SK-N-SH (cell line): ENCODE measurements at regions not wholly inside any gene's neighbourhood (a gene's known extent, or its start where the extent isn't known, plus 50 kb on each side); places are given as distances from the start of the nearest gene placed in this dataset.

Source experiments
- CTCF ChIA-PET: fragments of 300-600, 350-600 bp; formaldehyde crosslinking; extraction: SDS; loops from one replicate; lab custom pipeline; 2021; lab: Yijun Ruan, JAX
- POLR2A ChIA-PET: fragments of 350-600 bp; sonication (Branson Sonifier 250); formaldehyde crosslinking; extraction: SDS; loops from one replicate; lab custom pipeline; 2020; ENCODE audit warnings: antibody characterized with exemption, inconsistent platforms; lab: Yijun Ruan, JAX
- DNase-seq: peaks from one replicate; pipeline ENCODE4 v3.0.0; 2012
- H2AFZ ChIP-seq: fragments of 200-600 bp; sonication (generic); 2 replicates; pipeline ENCODE4 v1.8.1; 2016; ENCODE audit warnings: antibody characterized with exemption, mild to moderate bottlenecking, low read depth
- H3F3A ChIP-seq: fragments of 200-600 bp; sonication (generic); replicated peaks from 2 replicates; pipeline ENCODE3; 2016; ENCODE audit warnings: antibody characterized with exemption, mild to moderate bottlenecking; ENCODE audit not compliant: insufficient read depth
- H3K27ac ChIP-seq, 2 experiments: fragments of 200-500 bp in 1 of 2; fragments of 200-600 bp in 1 of 2; sonication (Bioruptor generic) in 1 of 2; sonication (generic), shearing (Covaris generic) in 1 of 2; 2 replicates each; pipeline versions ENCODE4 v1.5.1 to v1.6.1; 2014 to 2016; ENCODE audit warnings: low read depth in 2 of 2, inconsistent platforms in 1 of 2, low read length in 1 of 2, mild to moderate bottlenecking in 1 of 2, mixed read lengths in 1 of 2
- H3K27me3 ChIP-seq: fragments of 200-600 bp; sonication (generic), shearing (Covaris generic); 2 replicates; pipeline ENCODE4 v1.6.1; 2016; ENCODE audit warnings: mixed run types; ENCODE audit not compliant: insufficient read depth
- H3K36me3 ChIP-seq, 2 experiments: fragments of 200-500 bp in 1 of 2; fragments of 200-600 bp in 1 of 2; sonication (Bioruptor generic) in 1 of 2; sonication (generic) in 1 of 2; replicated peaks in 1 of 2; 2 replicates each; pipeline versions ENCODE3 to v1.5.1; 2014 to 2016; ENCODE audit warnings: low read length in 1 of 2, mild to moderate bottlenecking in 1 of 2; ENCODE audit not compliant: insufficient read depth in 2 of 2, control insufficient read depth in 1 of 2
- H3K4me1 ChIP-seq, 2 experiments: fragments of 200-500 bp in 1 of 2; fragments of 200-600 bp in 1 of 2; sonication (Bioruptor generic) in 1 of 2; sonication (generic), shearing (Covaris generic) in 1 of 2; 2 replicates each; pipeline versions ENCODE4 v1.5.1 to v1.6.1; 2014 to 2016; ENCODE audit warnings: low read depth in 1 of 2, low read length in 1 of 2, mixed run types in 1 of 2; ENCODE audit not compliant: insufficient read depth in 2 of 2, control insufficient read depth in 1 of 2
- H3K4me2 ChIP-seq: fragments of 200-600 bp; sonication (generic), shearing (Covaris generic); 2 replicates; pipeline ENCODE4 v1.6.1; 2017; ENCODE audit warnings: mixed run types
- H3K4me3 ChIP-seq, 2 experiments: fragments of 200-500 bp in 1 of 2; fragments of 200-600 bp in 1 of 2; sonication (Bioruptor generic) in 1 of 2; sonication (generic), shearing (Covaris generic) in 1 of 2; 2 replicates each; pipeline versions ENCODE4 v1.5.1 to v1.8.1; 2014 to 2016; ENCODE audit warnings: low read depth in 2 of 2, inconsistent platforms in 1 of 2, low read length in 1 of 2, mild to moderate bottlenecking in 1 of 2, mixed read lengths in 1 of 2, moderate library complexity in 1 of 2
- H3K79me2 ChIP-seq: fragments of 200-600 bp; sonication (generic); 2 replicates; pipeline ENCODE4 v1.8.1; 2017; ENCODE audit warnings: mild to moderate bottlenecking; ENCODE audit not compliant: insufficient read depth
- H3K9ac ChIP-seq: fragments of 200-600 bp; sonication (generic); 2 replicates; pipeline ENCODE4 v1.6.1; 2017; ENCODE audit warnings: mixed run types
- H3K9me2 ChIP-seq: fragments of 200-600 bp; sonication (generic); 2 replicates; pipeline ENCODE4 v1.6.1; 2017; ENCODE audit warnings: mixed run types
- H3K9me3 ChIP-seq: fragments of 200-600 bp; sonication (generic); 2 replicates; pipeline ENCODE4 v1.6.1; 2017; ENCODE audit warnings: mixed run types, mild to moderate bottlenecking, moderate library complexity
- H4K20me1 ChIP-seq: fragments of 200-600 bp; sonication (generic); 2 replicates; pipeline ENCODE4 v1.6.1; 2017; ENCODE audit warnings: mild to moderate bottlenecking, mixed run types; ENCODE audit not compliant: insufficient read depth
- CHD2 ChIP-seq: fragments of 150-350 bp; IDR thresholded peaks from 2 replicates; pipeline ENCODE4 v1.6.1; 2018; ENCODE audit warnings: low read length; ENCODE audit not compliant: partially characterized antibody
- CTCF ChIP-seq: fragments of 200-600 bp; sonication (generic); IDR thresholded peaks from 2 replicates; pipeline ENCODE4 v1.6.1; 2017; ENCODE audit warnings: antibody characterized with exemption, mild to moderate bottlenecking, moderate library complexity
- EZH2phosphoT487 ChIP-seq: fragments of 200-600 bp; sonication (generic); IDR thresholded peaks from 2 replicates; pipeline ENCODE4 v1.6.1; 2017; ENCODE audit warnings: low read depth, mixed run types, mild to moderate bottlenecking, antibody characterized with exemption, moderate library complexity, borderline replicate concordance
- FOXJ3 ChIP-seq: sonication (generic); formaldehyde crosslinking; IDR thresholded peaks from 2 replicates; pipeline ENCODE4 v1.5.1; 2020; ENCODE audit warnings: mild to moderate bottlenecking, missing genetic modification reagents
- GABPA ChIP-seq: IDR thresholded peaks from 2 replicates; pipeline ENCODE4 v1.4.0; 2012; ENCODE audit warnings: low read depth, mild to moderate bottlenecking
- IRF3 ChIP-seq: fragments of 150-350 bp; IDR thresholded peaks from 2 replicates; pipeline ENCODE4 v1.6.1; 2016; ENCODE audit warnings: mild to moderate bottlenecking, low read depth, low read length
- JUND ChIP-seq: IDR thresholded peaks from 2 replicates; pipeline ENCODE4 v1.4.0; 2012
- MEF2A ChIP-seq: IDR thresholded peaks from 2 replicates; pipeline ENCODE4 v1.4.0; 2012; ENCODE audit warnings: low read depth, borderline replicate concordance
- NRF1 ChIP-seq: IDR thresholded peaks from 2 replicates; pipeline ENCODE4 v1.6.1; 2012; ENCODE audit warnings: low read depth, mild to moderate bottlenecking, low read length
- RAD21 ChIP-seq: IDR thresholded peaks from 2 replicates; pipeline ENCODE4 v1.6.1; 2012; ENCODE audit warnings: mild to moderate bottlenecking, low read length
- RCOR1 ChIP-seq: fragments of 150-350 bp; IDR thresholded peaks from 2 replicates; pipeline ENCODE4 v1.6.1; 2017; ENCODE audit warnings: antibody characterized with exemption, low read length
- RFX5 ChIP-seq: IDR thresholded peaks from 2 replicates; pipeline ENCODE4 v1.6.1; 2012; ENCODE audit warnings: mild to moderate bottlenecking, improper control_type of control experiment, low read length
- RXRA ChIP-seq: IDR thresholded peaks from 2 replicates; pipeline ENCODE4 v1.4.0; 2012; ENCODE audit warnings: low read depth, mild to moderate bottlenecking, borderline replicate concordance
- SIN3A ChIP-seq: IDR thresholded peaks from 2 replicates; pipeline ENCODE4 v1.6.1; 2012; ENCODE audit warnings: low read depth, mild to moderate bottlenecking, low read length, moderate library complexity, borderline replicate concordance
- TEAD4 ChIP-seq: IDR thresholded peaks from 2 replicates; pipeline ENCODE4 v1.4.0; 2012; ENCODE audit warnings: mild to moderate bottlenecking, borderline replicate concordance; ENCODE audit not compliant: insufficient read depth
- USF1 ChIP-seq: IDR thresholded peaks from 2 replicates; pipeline ENCODE4 v1.4.0; 2012; ENCODE audit warnings: low read depth, borderline replicate concordance
- USF2 ChIP-seq: fragments of 150-350 bp; IDR thresholded peaks from 2 replicates; pipeline ENCODE4 v1.6.1; 2017; ENCODE audit warnings: antibody characterized with exemption, low read length, low read depth, borderline replicate concordance
- YY1 ChIP-seq: IDR thresholded peaks from 2 replicates; pipeline ENCODE4 v1.4.0; 2012; ENCODE audit warnings: low read depth, mild to moderate bottlenecking
- ZBTB33 ChIP-seq: IDR thresholded peaks from 2 replicates; pipeline ENCODE4 v1.4.0; 2012; ENCODE audit warnings: low read depth, borderline replicate concordance
- WGBS: methylation state at CpG from one replicate; pipeline ENCODE4 v1.1.6; 2017; ENCODE audit warnings: low lambda C conversion rate; 5-methylcytosine and 5-hydroxymethylcytosine counted together

- ChIA-PET POLR2A (no interaction called here), CTCF (interaction anchor here (1.9 kb wide), 1 partner anchor 256 kb away, joined by 5 read pairs; no protein-coding TSS in a partner anchor)
- Histone ChIP-seq H3K4me3 (no peak overlapping the region), H3K9me3 (no peaks in the 10 kb centered on the region), H3K79me2 (no peaks in the 10 kb centered on the region; the same call in 1 of the 2 replicates), H3F3A (peaks cover 9% of the 10 kb centered on the region), H3K4me2 (no peak overlapping the region), H3K9me2 (no peaks in the 10 kb centered on the region), H2AFZ (no peak overlapping the region), H3K27ac (peak overlapping the region; percentile 5 to 65; a peak in 3 of 4 replicates), H3K27me3 (no peaks in the 10 kb centered on the region), H3K9ac (no peak overlapping the region), H4K20me1 (no peaks in the 10 kb centered on the region), H3K36me3 (peaks cover 4 to 14% of the 10 kb centered on the region in 2 experiments), H3K4me1 (peaks cover 10 to 19% of the 10 kb centered on the region in 2 experiments; a peak in 2 of 4 replicates)
- WGBS: 93% methylated on average over 7 of the region's 7 CpGs
- no peak for DNase-seq
- TF ChIP-seq NRF1 (no peak), TEAD4 (no peak), GABPA (no peak), YY1 (no peak), JUND (no peak), ZBTB33 (no peak), MEF2A (no peak), RAD21 (no peak), EZH2phosphoT487 (no peak), CTCF (no peak), RXRA (no peak), RCOR1 (no peak), USF1 (no peak), SIN3A (no peak), USF2 (no peak), FOXJ3 (no peak), CHD2 (no peak), RFX5 (no peak), IRF3 (no peak)
Measured at GRCh38 chr15:62647843-62648505, 394.6 kb upstream of the TPM1 start.
